IMR-90 (cell line): ENCODE measurements at regions not wholly inside any gene's neighbourhood (a gene's known extent, or its start where the extent isn't known, plus 50 kb on each side); places are given as distances from the start of the nearest gene placed in this dataset.

Experiments
- ATAC-seq: fragments of 200-7000 bp; cut with Tn5 transposase; 2 replicates; pipeline ENCODE4 v1.9.1; 2020; ENCODE audit warnings: low read depth, mild to moderate bottlenecking, moderate library complexity
- BruUV-seq: library from RNA; stranded (reverse); fragments of 400-500 nt; replicated peaks from 2 replicates; lab custom pipeline; 2021; lab: Mats Ljungman, UMichigan
- CTCF ChIA-PET: fragments of 300-600 bp; formaldehyde crosslinking; extraction: SDS; loops from one replicate; lab custom pipeline; 2021; ENCODE audit warnings: antibody characterized with exemption; lab: Yijun Ruan, JAX
- POLR2A ChIA-PET: fragments of 300-600 bp; sonication (Branson Sonifier 250); formaldehyde crosslinking; loops from one replicate; lab custom pipeline; 2022; ENCODE audit warnings: antibody characterized with exemption; ENCODE audit not compliant: unreplicated experiment; lab: Charles Lee
- DNase-seq: peaks from one replicate; pipeline ENCODE4 v3.0.0; 2013
- H2AFZ ChIP-seq: replicated peaks from 2 replicates; pipeline ENCODE3; 2013; ENCODE audit warnings: low read length, mild to moderate bottlenecking; ENCODE audit not compliant: poor library complexity
- H2AK5ac ChIP-seq: 2 replicates; pipeline ENCODE4 v1.6.1; 2013; ENCODE audit warnings: low read depth, low read length, inconsistent platforms
- H2AK9ac ChIP-seq: replicated peaks from 2 replicates; pipeline ENCODE3; 2013; ENCODE audit warnings: mild to moderate bottlenecking, low read depth, low read length, moderate library complexity; ENCODE audit not compliant: poor library complexity
- H2BK120ac ChIP-seq: 2 replicates; pipeline ENCODE4 v1.6.1; 2013; ENCODE audit warnings: low read depth, low read length, inconsistent platforms
- H2BK15ac ChIP-seq: 3 replicates; pipeline ENCODE4 v1.6.1; 2013; ENCODE audit warnings: low read depth, low read length, inconsistent platforms
- H2BK20ac ChIP-seq: 2 replicates; pipeline ENCODE4 v1.6.1; 2013; ENCODE audit warnings: low read depth, mild to moderate bottlenecking, inconsistent platforms, low read length, moderate library complexity
- H2BK5ac ChIP-seq: 2 replicates; pipeline ENCODE4 v1.6.1; 2013; ENCODE audit warnings: mild to moderate bottlenecking, low read depth, low read length, inconsistent platforms; ENCODE audit not compliant: poor library complexity, severe bottlenecking
- H3K14ac ChIP-seq: replicated peaks from 2 replicates; pipeline ENCODE4 v1.6.1; 2013; ENCODE audit warnings: low read depth, low read length, inconsistent platforms
- H3K18ac ChIP-seq: 2 replicates; pipeline ENCODE4 v1.6.1; 2013; ENCODE audit warnings: low read depth, low read length, control low read depth
- H3K23ac ChIP-seq: 2 replicates; pipeline ENCODE4 v1.6.1; 2013; ENCODE audit warnings: low read depth, low read length, inconsistent platforms
- H3K27ac ChIP-seq: 2 replicates; pipeline ENCODE4 v1.5.1; 2013; ENCODE audit warnings: mild to moderate bottlenecking, control low read depth, low read length; ENCODE audit not compliant: insufficient read depth
- H3K27me3 ChIP-seq: 2 replicates; pipeline ENCODE4 v1.6.1; 2013; ENCODE audit warnings: low read length; ENCODE audit not compliant: control insufficient read depth, insufficient read depth
- H3K36me3 ChIP-seq: 2 replicates; pipeline ENCODE4 v1.6.1; 2013; ENCODE audit warnings: low read length, mixed read lengths; ENCODE audit not compliant: control insufficient read depth, insufficient read depth
- H3K4ac ChIP-seq: 2 replicates; pipeline ENCODE4 v1.6.1; 2013; ENCODE audit warnings: low read depth, low read length, inconsistent platforms
- H3K4me1 ChIP-seq: 2 replicates; pipeline ENCODE4 v1.6.1; 2013; ENCODE audit warnings: low read length, mixed read lengths; ENCODE audit not compliant: control insufficient read depth, insufficient read depth
- H3K4me2 ChIP-seq: 2 replicates; pipeline ENCODE4 v1.6.1; 2013; ENCODE audit warnings: low read depth, mild to moderate bottlenecking, control low read depth, low read length, moderate library complexity
- H3K4me3 ChIP-seq: 2 replicates; pipeline ENCODE4 v1.5.1; 2013; ENCODE audit warnings: low read depth, mild to moderate bottlenecking, control low read depth, low read length, moderate library complexity; ENCODE audit not compliant: insufficient read depth
- H3K56ac ChIP-seq: 2 replicates; pipeline ENCODE4 v1.6.1; 2013; ENCODE audit warnings: low read length, inconsistent platforms; ENCODE audit not compliant: insufficient read depth; ENCODE audit errors: extremely low read depth
- H3K79me1 ChIP-seq, 2 experiments: 2 replicates each; pipeline ENCODE4 v1.6.1; 2013; ENCODE audit warnings: low read length in 2 of 2, inconsistent platforms in 1 of 2, low read depth in 1 of 2
- H3K9ac ChIP-seq: 2 replicates; pipeline ENCODE4 v1.6.1; 2013; ENCODE audit warnings: low read depth, low read length, control low read depth
- H3K9me1 ChIP-seq: 2 replicates; pipeline ENCODE4 v1.6.1; 2013; ENCODE audit warnings: low read length, inconsistent platforms; ENCODE audit not compliant: insufficient read depth
- H3K9me3 ChIP-seq: 2 replicates; pipeline ENCODE4 v1.6.1; 2013; ENCODE audit warnings: low read length; ENCODE audit not compliant: control insufficient read depth, insufficient read depth
- H4K20me1 ChIP-seq: 2 replicates; pipeline ENCODE4 v1.6.1; 2013; ENCODE audit warnings: low read length, inconsistent platforms; ENCODE audit not compliant: insufficient read depth
- H4K5ac ChIP-seq: 2 replicates; pipeline ENCODE4 v1.6.1; 2013; ENCODE audit warnings: mild to moderate bottlenecking, low read depth, low read length, control low read depth
- H4K8ac ChIP-seq, 2 experiments: 2 replicates each; pipeline ENCODE4 v1.6.1; 2013; ENCODE audit warnings: low read depth in 2 of 2, low read length in 2 of 2, control low read depth in 1 of 2, inconsistent platforms in 1 of 2
- H4K91ac ChIP-seq: 2 replicates; pipeline ENCODE4 v1.6.1; 2013; ENCODE audit warnings: low read depth, low read length, inconsistent platforms; ENCODE audit not compliant: insufficient read depth
- CEBPB ChIP-seq: IDR thresholded peaks from 2 replicates; pipeline ENCODE4 v1.6.1; 2012; ENCODE audit warnings: low read depth, low read length, improper control_type of control experiment
- CHD1 ChIP-seq: IDR thresholded peaks from 2 replicates; pipeline ENCODE4 v1.6.1; 2012; ENCODE audit warnings: low read depth, low read length, improper control_type of control experiment
- FOS ChIP-seq: fragments of 150-350 bp; IDR thresholded peaks from 2 replicates; pipeline ENCODE4 v1.6.1; 2016; ENCODE audit warnings: low read depth, low read length
- MAZ ChIP-seq: IDR thresholded peaks from 2 replicates; pipeline ENCODE4 v1.6.1; 2012; ENCODE audit warnings: low read depth, mild to moderate bottlenecking, low read length, improper control_type of control experiment, moderate library complexity, borderline replicate concordance
- NFE2L2 ChIP-seq: fragments of 150-350 bp; IDR thresholded peaks from 2 replicates; pipeline ENCODE4 v1.6.1; 2016; ENCODE audit warnings: low read depth, mild to moderate bottlenecking, low read length
- SMC3 ChIP-seq: fragments of 150-350 bp; IDR thresholded peaks from 2 replicates; pipeline ENCODE4 v1.6.1; 2016; ENCODE audit warnings: low read depth, mild to moderate bottlenecking, antibody characterized with exemption, low read length, moderate library complexity
- WGBS, 2 experiments: methylation state at CpG; one replicate each; pipeline versions ENCODE4 v1.1.5 to v1.1.7; 2013; ENCODE audit warnings: missing lambda C conversion rate in 2 of 2; ENCODE audit not compliant: insufficient read length in 1 of 2; ENCODE audit errors: extremely low coverage in 2 of 2; 5-methylcytosine and 5-hydroxymethylcytosine counted together
- dilution Hi-C: fragments of 300-500 bp; cut with HindIII; formaldehyde crosslinking; loops from one replicate; pipeline ENCODE4 v1.14.3; 2018; ENCODE audit warnings: low sequenced_read_pairs; ENCODE audit not compliant: unreplicated experiment
- in situ Hi-C: fragments of 300-500 bp; cut with MboI; formaldehyde crosslinking; loops from 3 replicates; pipeline ENCODE4 v1.14.3; 2019; ENCODE audit warnings: low sequenced_read_pairs, inconsistent platforms, mixed read lengths
- intact Hi-C: fragments of 100-400 bp; cut with micrococcal nuclease; formaldehyde crosslinking; loops from 2 replicates; pipeline ENCODE4 v1.10.0; 2022
- TF ChIP-seq, protein P1 (sequence below): fragments of 150-350 bp; IDR thresholded peaks from 2 replicates; pipeline ENCODE4 v1.6.1; 2016; ENCODE audit warnings: low read depth, mild to moderate bottlenecking, low read length, moderate library complexity, borderline replicate concordance
- TF ChIP-seq, protein P2 (sequence below): fragments of 150-350 bp; IDR thresholded peaks from 2 replicates; pipeline ENCODE4 v1.6.1; 2017; ENCODE audit warnings: mild to moderate bottlenecking, antibody characterized with exemption, low read length, low read depth

DNA sequence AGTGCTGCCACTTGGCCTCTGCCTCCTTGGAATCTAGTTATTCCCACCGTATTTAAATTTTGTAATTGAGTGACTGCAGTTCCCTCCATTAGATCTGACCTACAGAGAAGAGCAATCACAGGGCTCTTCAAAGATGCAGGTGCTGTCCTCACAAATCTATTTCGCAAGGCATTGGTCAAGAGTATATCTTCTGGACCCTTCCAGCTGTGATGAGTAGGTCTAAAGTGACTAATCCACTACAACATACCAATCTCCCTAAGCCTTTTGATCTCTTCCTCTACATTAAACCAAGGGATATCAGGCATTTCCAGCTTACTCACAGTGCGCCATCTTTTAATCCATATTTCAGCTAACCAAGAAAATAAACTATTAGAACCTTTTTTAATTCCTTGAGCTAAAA is 65.1 kb upstream of the COL3A1 start:
- Histone ChIP-seq H3K36me3 (no peaks in the 10 kb centered on the region), H2BK5ac (no peak overlapping the region), H3K9me1 (no peaks in the 10 kb centered on the region), H3K23ac (no peak overlapping the region), H3K27ac (no peak overlapping the region), H2AK9ac (no peak overlapping the region), H3K14ac (no peak overlapping the region), H3K79me1 (no peaks in the 10 kb centered on the region), H3K18ac (no peak overlapping the region), H3K4me3 (no peak overlapping the region), H2BK15ac (no peak overlapping the region), H3K4me1 (no peaks in the 10 kb centered on the region), H3K4ac (no peak overlapping the region), H2AFZ (no peak overlapping the region), H2AK5ac (no peak overlapping the region), H2BK120ac (no peak overlapping the region), H3K4me2 (no peak overlapping the region), H4K8ac (no peak overlapping the region), H2BK20ac (no peak overlapping the region), H3K56ac (no peak overlapping the region), H4K91ac (no peak overlapping the region), H4K20me1 (no peaks in the 10 kb centered on the region), H3K27me3 (no peaks in the 10 kb centered on the region), H4K5ac (no peak overlapping the region), H3K9me3 (no peaks in the 10 kb centered on the region), H3K9ac (no peak overlapping the region)
- TF ChIP-seq CHD1 (no peak), SMC3 (no peak), MAZ (no peak), FOS (no peak), NFE2L2 (no peak), CEBPB (peak; percentile 83)
- TF ChIP-seq, protein P1, sequence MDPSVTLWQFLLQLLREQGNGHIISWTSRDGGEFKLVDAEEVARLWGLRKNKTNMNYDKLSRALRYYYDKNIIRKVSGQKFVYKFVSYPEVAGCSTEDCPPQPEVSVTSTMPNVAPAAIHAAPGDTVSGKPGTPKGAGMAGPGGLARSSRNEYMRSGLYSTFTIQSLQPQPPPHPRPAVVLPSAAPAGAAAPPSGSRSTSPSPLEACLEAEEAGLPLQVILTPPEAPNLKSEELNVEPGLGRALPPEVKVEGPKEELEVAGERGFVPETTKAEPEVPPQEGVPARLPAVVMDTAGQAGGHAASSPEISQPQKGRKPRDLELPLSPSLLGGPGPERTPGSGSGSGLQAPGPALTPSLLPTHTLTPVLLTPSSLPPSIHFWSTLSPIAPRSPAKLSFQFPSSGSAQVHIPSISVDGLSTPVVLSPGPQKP = no peak
- TF ChIP-seq, protein P2, sequence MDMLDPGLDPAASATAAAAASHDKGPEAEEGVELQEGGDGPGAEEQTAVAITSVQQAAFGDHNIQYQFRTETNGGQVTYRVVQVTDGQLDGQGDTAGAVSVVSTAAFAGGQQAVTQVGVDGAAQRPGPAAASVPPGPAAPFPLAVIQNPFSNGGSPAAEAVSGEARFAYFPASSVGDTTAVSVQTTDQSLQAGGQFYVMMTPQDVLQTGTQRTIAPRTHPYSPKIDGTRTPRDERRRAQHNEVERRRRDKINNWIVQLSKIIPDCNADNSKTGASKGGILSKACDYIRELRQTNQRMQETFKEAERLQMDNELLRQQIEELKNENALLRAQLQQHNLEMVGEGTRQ = no peak
- intact Hi-C loops = no loop called here
- CTCF ChIA-PET = no interaction called here
- in situ Hi-C loops = no loop called here
- WGBS, 2 experiments = 88% methylated on average over 1 of the region's 3 CpGs; no CpG with 5 or more reads in 1 of the 2 experiments
- ATAC-seq (no peak), DNase-seq (peak; percentile 80)
- POLR2A ChIA-PET = no interaction called here
- no TSS peak for BruUV-seq
- dilution Hi-C loops = no loop called here
